HG03095 (cell line): ENCODE measurements at regions not wholly inside any gene's neighbourhood (a gene's known extent, or its start where the extent isn't known, plus 50 kb on each side); places are given as distances from the start of the nearest gene placed in this dataset.
A peak's percentile ranks its signal among the peaks of the same experiment; 100 is the strongest.

Source experiments
- ATAC-seq: cut with Tn5 transposase; IDR thresholded peaks from one replicate; pipeline ENCODE4 v1.9.1; 2021; ENCODE audit warnings: moderate library complexity; ENCODE audit not compliant: unreplicated experiment

GRCh38 chr6:113574147-113574546 lies 283.0 kb upstream of the MARCKS start:
- no peak for ATAC-seq

- ATAC-seq, result no peak
Observed at GRCh38 chr6:113576310-113576709, 280.8 kb upstream of the MARCKS start.

- ATAC-seq, result no peak
Observed at GRCh38 chr6:113578691-113579090, 278.5 kb upstream of the MARCKS start.

- ATAC-seq, result no peak
Observed at GRCh38 chr6:113584767-113585166, 272.4 kb upstream of the MARCKS start.

GRCh38 chr6:113585246-113585645 lies 271.9 kb upstream of the MARCKS start:
- ATAC-seq, result no peak

GRCh38 chr6:113586413-113587077 lies 270.6 kb upstream of the MARCKS start:
- ATAC-seq, result no peak

GRCh38 chr6:113587078-113587699 lies 270.0 kb upstream of the MARCKS start:
- ATAC-seq, result no peak

GRCh38 chr6:113588646-113589045 lies 268.5 kb upstream of the MARCKS start:
- ATAC-seq, result no peak

- ATAC-seq, result peak; percentile 52
Observed at GRCh38 chr6:113591896-113592827, 265.0 kb upstream of the MARCKS start.

GRCh38 chr6:113594726-113595125 lies 262.4 kb upstream of the MARCKS start:
- ATAC-seq, result no peak

GRCh38 chr6:113595911-113596376 lies 261.2 kb upstream of the MARCKS start:
- no peak for ATAC-seq

- no peak for ATAC-seq
Observed at GRCh38 chr6:113596387-113597230, 260.5 kb upstream of the MARCKS start.

GRCh38 chr6:113597231-113597583 lies 259.9 kb upstream of the MARCKS start:
- peak; percentile 42 for ATAC-seq

GRCh38 chr6:113598786-113599185 lies 258.4 kb upstream of the MARCKS start:
- ATAC-seq, result no peak

GRCh38 chr6:113599444-113599843 lies 257.7 kb upstream of the MARCKS start:
- ATAC-seq, result no peak

- no peak for ATAC-seq
Observed at GRCh38 chr6:113600551-113601339, 256.4 kb upstream of the MARCKS start.

- no peak for ATAC-seq
Observed at GRCh38 chr6:113607821-113608545, 249.2 kb upstream of the MARCKS start.

GRCh38 chr6:113610377-113610988 lies 246.7 kb upstream of the MARCKS start:
- ATAC-seq, result no peak

GRCh38 chr6:113616701-113617274 lies 240.4 kb upstream of the MARCKS start:
- no peak for ATAC-seq
